IPS-15b (cell line): ENCODE measurements at regions not wholly inside any gene's neighbourhood (a gene's known extent, or its start where the extent isn't known, plus 50 kb on each side); places are given as distances from the start of the nearest gene placed in this dataset.
"Not testable (repeated sequence)": the region's sequence is repeated elsewhere in the genome, so short reads cannot be mapped to it uniquely, and the experiment has no call there.

Source experiments
- H3K27me3 ChIP-seq: one replicate; pipeline ENCODE4 v1.6.1; 2013; ENCODE audit warnings: low read length; ENCODE audit not compliant: control insufficient read depth, insufficient read depth
- H3K36me3 ChIP-seq: one replicate; pipeline ENCODE4 v1.6.1; 2013; ENCODE audit warnings: low read length; ENCODE audit not compliant: control insufficient read depth, insufficient read depth
- H3K4me1 ChIP-seq: one replicate; pipeline ENCODE4 v1.6.1; 2013; ENCODE audit warnings: mild to moderate bottlenecking, low read length; ENCODE audit not compliant: control insufficient read depth, insufficient read depth
- H3K4me3 ChIP-seq: one replicate; pipeline ENCODE4 v1.5.1; 2013; ENCODE audit warnings: low read depth, low read length
- H3K9ac ChIP-seq: one replicate; pipeline ENCODE4 v1.6.1; 2013; ENCODE audit warnings: low read depth, mild to moderate bottlenecking, low read length
- H3K9me3 ChIP-seq: one replicate; pipeline ENCODE4 v1.6.1; 2013; ENCODE audit warnings: mild to moderate bottlenecking, low read length; ENCODE audit not compliant: control insufficient read depth, insufficient read depth

GRCh38 chrX:131841496-131842437 lies 181.3 kb upstream of the STK26 start:
- Histone ChIP-seq H3K36me3 (no peaks in the 10 kb centered on the region), H3K27me3 (no peaks in the 10 kb centered on the region), H3K4me3 (peak overlapping the region; percentile 38), H3K9me3 (no peaks in the 10 kb centered on the region), H3K9ac (no peak overlapping the region), H3K4me1 (peaks cover 3% of the 10 kb centered on the region)

DNA sequence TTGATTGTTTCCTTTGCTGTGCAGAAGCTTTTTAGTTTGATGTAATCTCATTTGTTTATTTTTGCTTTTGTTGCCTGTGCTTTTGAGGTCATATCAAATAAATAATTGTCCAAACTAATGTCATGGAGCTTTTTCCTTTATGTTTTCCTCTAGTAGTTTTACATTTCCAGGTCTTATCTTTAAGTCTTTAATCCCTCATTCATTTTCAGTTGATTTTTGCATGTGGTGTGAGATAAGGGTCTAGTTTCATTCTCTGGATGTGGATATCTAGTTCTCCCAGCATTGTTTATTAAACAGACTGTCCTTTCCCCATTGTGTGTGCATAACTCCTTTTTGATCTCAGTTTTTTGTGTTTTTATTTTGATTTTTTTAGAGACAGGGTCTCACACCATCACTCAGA lies 179.1 kb upstream of the STK26 start:
- peaks cover 3% of the 10 kb centered on the region for H3K4me1 ChIP-seq
- H3K9ac ChIP-seq, result no peak overlapping the region
- H3K36me3 ChIP-seq, result no peaks in the 10 kb centered on the region
- no peak overlapping the region for H3K4me3 ChIP-seq
- no peaks in the 10 kb centered on the region for H3K27me3 ChIP-seq
- no peaks in the 10 kb centered on the region for H3K9me3 ChIP-seq

- Histone ChIP-seq H3K36me3 (no peaks in the 10 kb centered on the region), H3K27me3 (no peaks in the 10 kb centered on the region), H3K9me3 (no peaks in the 10 kb centered on the region), H3K4me1 (peaks cover 3% of the 10 kb centered on the region), H3K4me3 (no peak overlapping the region), H3K9ac (no peak overlapping the region)
Observed at GRCh38 chrX:131845201-131845600, 177.9 kb upstream of the STK26 start.

- Histone ChIP-seq H3K4me1 (peaks cover 3% of the 10 kb centered on the region), H3K9ac (no peak overlapping the region), H3K4me3 (no peak overlapping the region), H3K27me3 (no peaks in the 10 kb centered on the region), H3K9me3 (no peaks in the 10 kb centered on the region), H3K36me3 (no peaks in the 10 kb centered on the region)
Observed at GRCh38 chrX:131845771-131846170, 177.3 kb upstream of the STK26 start.

- not testable (repeated sequence) for H3K36me3 ChIP-seq, H3K9me3 ChIP-seq, H3K27me3 ChIP-seq, H3K9ac ChIP-seq, H3K4me3 ChIP-seq, H3K4me1 ChIP-seq
Observed at GRCh38 chrX:131850964-131851363, 172.1 kb upstream of the STK26 start.

- no peaks in the 10 kb centered on the region for H3K27me3 ChIP-seq
- no peaks in the 10 kb centered on the region for H3K4me1 ChIP-seq
- H3K9ac ChIP-seq, result no peak overlapping the region
- H3K36me3 ChIP-seq, result no peaks in the 10 kb centered on the region
- H3K4me3 ChIP-seq, result no peak overlapping the region
- H3K9me3 ChIP-seq, result no peaks in the 10 kb centered on the region
Observed at GRCh38 chrX:131853440-131853839, 169.7 kb upstream of the STK26 start.

DNA sequence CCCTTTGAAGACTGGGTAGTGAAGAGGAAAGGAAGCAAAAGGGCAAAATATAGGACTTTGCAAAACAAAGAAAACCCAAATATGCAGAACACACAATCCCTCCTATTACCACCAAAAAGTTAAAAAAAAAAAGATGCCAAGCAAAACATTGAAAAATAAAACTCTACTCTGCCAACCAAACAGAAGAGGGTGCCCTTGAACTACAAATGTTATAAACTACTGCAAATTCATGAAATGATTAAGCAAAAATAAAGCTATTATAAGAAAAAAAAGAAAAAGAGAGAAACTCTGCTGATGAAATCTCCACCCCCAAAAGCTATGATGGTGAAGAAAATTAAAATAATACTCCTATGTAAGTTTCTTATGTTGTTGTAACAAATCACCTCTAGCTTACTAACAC lies 168.5 kb upstream of the STK26 start:
- H3K27me3 ChIP-seq, result no peaks in the 10 kb centered on the region

DNA sequence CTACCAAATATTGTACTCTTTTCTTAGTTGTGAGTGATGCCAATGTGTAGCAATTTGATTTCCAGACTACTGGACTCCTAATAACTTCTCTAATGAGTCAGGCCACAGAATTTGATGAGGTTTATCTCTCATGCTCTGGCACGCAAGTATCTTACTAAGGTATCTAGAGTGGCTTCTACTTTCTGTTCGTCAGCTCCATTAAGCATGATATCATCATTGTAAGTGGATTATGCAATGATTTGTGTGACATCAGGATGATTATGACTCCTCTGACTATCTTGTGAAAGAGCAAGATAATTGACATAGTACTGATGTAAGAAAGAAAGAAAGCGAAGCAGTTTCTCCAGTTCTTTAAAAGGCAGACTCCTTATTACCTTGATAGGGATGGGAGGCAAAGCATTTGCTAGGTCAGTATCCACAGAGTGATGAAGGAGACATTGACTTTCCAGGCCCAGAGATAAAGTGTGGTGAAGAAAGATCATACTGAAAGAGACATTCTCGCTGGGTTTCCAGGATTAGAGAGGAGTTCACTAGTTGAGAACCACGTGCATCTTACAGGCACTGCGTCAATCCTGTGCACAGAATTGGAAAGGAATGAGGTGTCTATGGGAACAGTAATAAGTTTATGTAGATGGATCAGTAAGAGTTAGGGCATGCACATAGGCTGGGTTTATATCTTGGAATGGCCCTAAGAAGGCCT lies 161.9 kb upstream of the STK26 start:
- Histone ChIP-seq H3K9me3 (no peaks in the 10 kb centered on the region), H3K36me3 (no peaks in the 10 kb centered on the region), H3K4me3 (no peak overlapping the region), H3K4me1 (no peaks in the 10 kb centered on the region), H3K27me3 (no peaks in the 10 kb centered on the region), H3K9ac (no peak overlapping the region)

More for the DNA sequence above, 168.5 kb upstream of the STK26 start:
- Histone ChIP-seq H3K4me3 (no peak overlapping the region), H3K9ac (no peak overlapping the region), H3K4me1 (no peaks in the 10 kb centered on the region), H3K9me3 (no peaks in the 10 kb centered on the region), H3K36me3 (no peaks in the 10 kb centered on the region)

- Histone ChIP-seq H3K4me1 (no peaks in the 10 kb centered on the region), H3K9ac (no peak overlapping the region), H3K4me3 (no peak overlapping the region), H3K36me3 (no peaks in the 10 kb centered on the region), H3K9me3 (no peaks in the 10 kb centered on the region), H3K27me3 (no peaks in the 10 kb centered on the region)
Observed at GRCh38 chrX:131862321-131862720, 160.8 kb upstream of the STK26 start.

DNA sequence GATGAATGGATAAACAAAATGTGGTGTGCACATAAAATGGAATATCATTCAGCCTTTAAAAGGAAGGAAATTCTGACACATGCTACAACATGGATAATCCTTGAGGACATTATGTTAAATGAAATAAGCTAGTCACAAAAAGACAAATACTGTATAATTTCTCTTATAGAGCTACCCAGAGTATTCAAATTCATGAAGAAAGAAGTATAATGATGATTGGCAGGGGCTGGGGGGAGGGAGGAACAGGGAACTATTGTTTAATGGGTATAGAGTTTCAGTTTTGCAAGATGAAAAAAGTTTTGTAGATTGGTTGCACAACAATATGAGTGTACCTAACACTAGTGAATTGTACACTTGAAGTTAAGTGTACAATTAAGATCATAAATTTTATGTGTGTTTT lies 153.9 kb upstream of the STK26 start:
- H3K27me3 ChIP-seq, result no peaks in the 10 kb centered on the region
- H3K4me1 ChIP-seq, result peaks cover 3% of the 10 kb centered on the region
- H3K4me3 ChIP-seq, result no peak overlapping the region
- H3K36me3 ChIP-seq, result no peaks in the 10 kb centered on the region
- H3K9ac ChIP-seq, result no peak overlapping the region
- no peaks in the 10 kb centered on the region for H3K9me3 ChIP-seq

- Histone ChIP-seq H3K36me3 (no peaks in the 10 kb centered on the region), H3K27me3 (no peaks in the 10 kb centered on the region), H3K4me1 (peaks cover 3% of the 10 kb centered on the region), H3K9ac (no peak overlapping the region), H3K4me3 (no peak overlapping the region), H3K9me3 (no peaks in the 10 kb centered on the region)
Observed at GRCh38 chrX:131874300-131874699, 148.8 kb upstream of the STK26 start.

DNA sequence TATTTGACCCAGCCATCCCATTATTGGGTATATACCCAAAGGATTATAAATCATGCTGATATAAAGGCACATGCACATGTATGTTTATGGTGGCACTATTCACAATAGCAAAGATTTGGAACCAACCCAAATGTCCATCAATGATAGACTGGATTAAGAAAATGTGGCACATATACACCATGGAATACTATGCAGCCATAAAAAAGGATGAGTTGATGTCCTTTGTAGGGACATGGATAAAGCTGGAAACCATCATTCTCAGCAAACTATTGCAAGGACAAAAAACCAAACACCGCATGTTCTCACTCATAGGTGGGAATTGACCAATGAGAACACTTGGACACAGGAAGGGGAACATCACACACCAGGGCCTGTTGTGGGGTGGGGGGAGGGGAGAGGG lies 147.3 kb upstream of the STK26 start:
- not testable (repeated sequence) for H3K9me3 ChIP-seq, H3K27me3 ChIP-seq, H3K4me1 ChIP-seq, H3K4me3 ChIP-seq, H3K9ac ChIP-seq, H3K36me3 ChIP-seq
